LoVo (cell line): ENCODE measurements at regions not wholly inside any gene's neighbourhood (a gene's known extent, or its start where the extent isn't known, plus 50 kb on each side); places are given as distances from the start of the nearest gene placed in this dataset.

Experiments used
- DNase-seq: peaks from one replicate; pipeline ENCODE4 v3.0.0-alpha.2; 2016; ENCODE audit warnings: low spot score

DNA sequence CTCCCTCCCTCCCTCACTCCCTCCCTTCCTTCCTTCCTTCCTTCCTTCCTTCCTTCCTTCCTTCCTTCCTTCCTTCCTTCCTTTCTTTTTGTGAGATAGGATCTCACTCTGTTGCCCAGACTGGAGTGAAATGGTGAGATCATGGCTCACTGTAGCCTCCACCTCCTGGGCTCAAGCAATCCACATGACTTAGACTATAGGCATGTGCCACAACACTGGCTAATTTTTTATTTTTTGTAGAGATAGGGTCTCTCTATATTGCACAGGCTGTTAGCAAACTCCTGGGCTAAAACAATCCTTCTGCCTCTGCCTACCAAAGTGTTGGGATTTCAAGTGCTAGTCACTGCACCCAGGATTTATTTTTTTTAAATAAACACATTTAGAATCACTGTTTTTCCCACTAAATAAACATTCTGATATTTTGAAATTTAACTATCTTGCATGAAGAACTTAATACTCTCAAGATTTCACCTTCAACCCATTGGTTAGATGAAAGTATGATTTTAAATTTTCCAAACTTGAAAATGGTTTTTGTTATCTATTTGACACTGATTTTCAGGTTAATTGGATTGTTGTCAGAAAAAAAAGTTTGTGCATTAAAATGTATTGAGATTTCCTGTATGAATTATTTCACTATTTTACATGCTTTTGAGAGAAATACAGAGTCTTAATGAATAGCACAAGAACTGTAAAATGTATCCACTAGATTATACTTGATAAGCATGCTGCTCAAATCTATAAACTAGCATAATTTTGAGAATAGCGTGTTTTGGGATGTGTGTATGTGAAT is 745.1 kb downstream of the TSN start:
- no peak for DNase-seq

- no peak for DNase-seq
Observed at GRCh38 chr2:122506620-122507019, 751.2 kb downstream of the TSN start.

DNA sequence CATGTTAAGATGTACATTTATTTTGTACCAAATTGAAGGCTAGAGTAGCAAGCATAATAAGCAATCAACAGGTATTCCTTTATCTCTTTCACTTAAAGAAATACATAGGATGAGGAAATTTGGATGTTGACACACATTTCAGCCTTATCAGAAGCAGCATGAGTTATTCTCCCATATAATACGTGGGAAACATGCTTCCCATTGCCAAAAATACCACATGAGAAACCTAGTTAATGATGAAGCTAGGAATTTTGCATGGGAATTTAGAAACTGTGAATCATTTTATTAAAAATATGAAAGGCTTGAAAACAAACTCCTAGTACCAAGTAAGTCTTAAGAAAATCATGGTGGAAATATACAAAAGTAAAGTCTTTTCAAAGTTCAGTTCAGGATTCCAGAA is 751.8 kb downstream of the TSN start:
- DNase-seq, result no peak

- no peak for DNase-seq
Observed at GRCh38 chr2:122512091-122512490, 756.6 kb downstream of the TSN start.

- no peak for DNase-seq
Observed at GRCh38 chr2:122514451-122514996, 759.1 kb downstream of the TSN start.

DNA sequence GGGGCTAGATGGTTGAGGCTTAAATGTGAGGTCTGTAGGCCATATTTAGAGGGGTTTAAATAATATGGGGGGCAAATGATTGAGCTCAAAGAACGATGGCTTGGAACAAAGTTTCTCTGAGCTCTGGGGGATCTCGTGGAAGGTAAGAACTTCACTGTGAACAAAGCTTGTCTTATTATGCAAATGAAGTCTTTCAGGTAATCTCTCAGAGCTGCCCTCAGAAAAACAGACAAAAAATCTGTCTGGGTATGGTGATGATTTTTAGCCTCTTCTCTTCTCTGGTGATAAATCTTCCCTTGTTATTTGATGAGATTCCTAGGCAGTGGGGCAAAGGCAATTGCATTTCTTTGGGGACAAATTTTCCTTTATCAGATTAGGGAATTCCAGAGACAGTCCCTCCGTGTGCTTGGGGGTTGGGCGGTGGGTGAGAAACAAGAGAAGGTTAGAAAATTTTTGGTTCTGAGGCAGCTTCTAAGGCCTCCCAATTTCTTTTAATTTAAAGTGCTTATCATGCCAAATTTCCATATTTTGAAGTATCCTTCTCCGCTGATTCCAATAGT is 760.4 kb downstream of the TSN start:
- no peak for DNase-seq

GRCh38 chr2:122516775-122517174 is 761.3 kb downstream of the TSN start:
- DNase-seq, result no peak

DNA sequence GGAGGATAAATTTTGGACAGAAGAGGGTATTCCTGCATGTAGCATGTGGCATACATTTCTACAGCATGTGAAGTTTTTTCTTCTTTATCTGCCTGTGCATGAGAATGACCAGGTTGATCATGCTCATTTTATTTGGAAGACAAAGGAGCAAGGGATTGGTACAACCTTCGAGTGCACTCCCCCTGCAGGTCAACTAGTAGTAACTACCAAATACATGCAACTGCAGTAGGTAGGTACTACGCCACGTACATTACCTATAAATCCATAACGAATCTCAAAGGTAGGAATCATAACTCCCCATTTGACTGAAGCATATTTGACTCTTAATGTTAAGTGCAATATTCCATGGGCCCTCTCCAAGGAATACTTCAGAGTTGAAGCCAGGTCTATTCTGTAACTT is 763.9 kb downstream of the TSN start:
- no peak for DNase-seq

- DNase-seq, result no peak
Observed at GRCh38 chr2:122519821-122520611, 764.6 kb downstream of the TSN start.

DNA sequence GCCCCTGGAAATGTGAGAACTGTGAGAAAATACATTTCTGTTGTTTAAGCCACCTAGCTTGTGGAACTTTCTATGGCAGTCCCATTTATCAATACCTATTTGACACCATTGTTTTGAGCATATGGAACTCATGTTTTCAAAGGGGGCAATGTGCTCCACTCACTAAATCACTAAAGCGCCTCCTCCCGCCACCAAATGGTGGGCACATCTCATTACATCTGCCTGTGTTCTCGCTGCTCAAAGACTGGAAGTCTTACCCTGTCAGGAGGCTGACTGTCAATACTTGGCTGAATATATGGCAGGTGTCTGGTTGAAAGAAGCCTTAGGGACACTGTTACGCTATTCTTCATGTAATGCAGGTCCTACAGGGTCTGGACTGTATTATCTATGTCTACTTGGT is 767.7 kb downstream of the TSN start:
- no peak for DNase-seq

DNA sequence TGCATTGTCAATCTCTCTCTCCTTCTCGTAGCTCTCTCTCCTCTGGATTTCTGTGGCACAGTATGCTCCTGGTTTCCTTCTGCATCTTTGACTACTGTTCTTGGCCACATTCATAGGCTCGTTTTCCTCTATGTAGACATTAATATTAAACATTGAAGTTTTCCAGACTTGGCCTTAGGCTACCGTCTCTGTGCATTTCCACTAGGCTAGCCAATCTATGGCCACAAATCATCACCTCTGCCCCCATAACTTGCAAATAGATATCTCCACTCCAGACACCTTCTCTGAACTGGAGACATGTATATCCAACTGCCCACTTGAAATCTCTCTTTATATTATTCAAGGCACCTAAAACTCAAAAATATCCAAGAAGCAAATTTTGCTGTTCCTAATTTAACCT is 768.5 kb downstream of the TSN start:
- DNase-seq, result no peak

GRCh38 chr2:122525336-122525735 is 769.9 kb downstream of the TSN start:
- no peak for DNase-seq

- no peak for DNase-seq
Observed at GRCh38 chr2:122528061-122528460, 772.6 kb downstream of the TSN start.

DNA sequence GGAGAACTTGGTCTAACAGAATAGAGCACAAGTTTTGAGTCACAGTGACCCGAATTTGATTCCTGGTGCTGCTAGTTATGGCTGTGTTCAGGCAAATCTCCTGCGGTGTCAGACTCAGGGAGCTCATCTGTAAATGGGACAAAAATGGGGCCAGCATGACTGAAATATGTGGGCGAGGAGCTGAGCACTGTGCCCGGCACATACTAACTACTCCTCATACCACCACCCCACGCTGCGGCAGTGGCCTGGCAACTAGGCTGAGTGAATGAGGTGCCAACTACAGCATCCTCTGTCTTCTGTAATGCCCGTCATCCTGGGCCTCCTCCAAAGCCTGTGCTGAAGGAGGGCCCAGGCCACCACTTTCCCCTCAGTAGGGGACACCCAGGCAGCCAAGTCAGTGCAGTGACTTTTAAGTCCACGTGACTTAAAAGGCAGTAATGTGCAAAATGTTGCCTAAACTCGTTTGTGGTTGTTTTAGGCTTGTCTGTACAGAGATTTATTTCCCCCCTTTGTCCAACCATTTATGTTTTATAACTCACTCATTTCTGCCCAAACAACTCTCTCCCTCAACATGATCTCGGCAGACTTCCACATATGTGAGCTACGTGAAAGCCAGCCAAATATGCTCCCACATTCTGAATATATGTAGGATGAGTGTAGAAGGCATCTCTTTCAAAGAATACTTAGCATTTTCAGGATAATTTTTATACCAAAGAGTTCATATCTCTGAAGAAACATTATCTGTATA is 773.7 kb downstream of the TSN start:
- no peak for DNase-seq

GRCh38 chr2:122530814-122531213 is 775.4 kb downstream of the TSN start:
- DNase-seq, result no peak

- DNase-seq, result no peak
Observed at GRCh38 chr2:122531290-122532071, 776.0 kb downstream of the TSN start.

DNA sequence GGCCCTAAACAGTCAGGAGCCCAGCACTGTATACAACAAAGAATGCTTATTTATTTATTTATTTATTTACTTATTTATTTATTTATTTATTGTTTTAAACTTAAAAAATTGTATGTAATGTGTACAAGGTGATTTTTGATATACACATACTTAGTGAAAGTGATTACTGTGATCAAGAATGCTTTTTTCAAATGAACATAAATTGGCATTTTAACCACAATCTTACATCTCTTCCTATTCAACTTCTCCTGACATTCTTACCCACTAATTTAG is 776.6 kb downstream of the TSN start:
- DNase-seq, result no peak

DNA sequence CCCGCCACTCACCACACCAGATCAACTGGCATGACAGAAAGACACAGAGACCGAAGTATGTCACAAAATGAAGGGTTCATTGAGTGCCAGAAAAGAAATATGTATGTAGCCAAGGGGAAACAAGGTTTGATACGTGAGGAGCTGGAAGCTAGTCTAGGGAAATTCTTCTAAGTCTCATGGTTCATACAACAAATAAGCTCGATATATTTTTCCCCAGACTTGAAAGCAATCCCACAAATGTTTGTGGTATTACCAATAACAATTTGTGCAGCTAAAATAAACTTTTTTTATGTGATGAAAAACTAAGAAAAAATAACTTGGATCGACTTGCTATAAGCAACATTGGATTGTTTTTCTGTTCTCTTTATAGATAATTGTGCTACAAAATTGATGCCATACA is 777.0 kb downstream of the TSN start:
- no peak for DNase-seq

DNA sequence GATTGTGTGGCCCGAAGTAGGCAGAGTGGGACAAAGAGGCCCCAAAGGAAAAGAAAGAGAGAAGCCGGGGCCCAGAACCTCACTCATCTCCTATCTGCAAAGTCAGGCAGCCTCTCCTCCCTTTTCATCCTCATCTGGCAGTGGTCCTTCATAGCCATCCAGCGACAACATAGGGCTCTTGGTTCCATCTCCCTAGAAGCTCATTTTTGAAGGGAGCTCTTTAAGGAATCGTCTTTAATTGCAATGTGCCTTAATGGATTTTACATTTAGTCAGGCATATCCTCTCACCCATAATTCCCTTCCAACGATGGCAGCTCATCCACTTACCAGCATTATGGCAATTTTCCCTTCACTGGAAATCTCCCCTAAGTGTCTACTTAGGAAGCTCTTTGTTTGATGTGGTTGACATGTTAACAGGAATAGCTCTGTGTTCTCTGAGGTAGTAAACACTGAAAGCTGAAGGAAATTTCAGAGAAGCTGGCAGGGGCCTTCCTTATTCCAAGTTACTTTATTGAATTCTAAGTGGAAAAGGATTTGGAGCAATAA is 780.6 kb downstream of the TSN start:
- no peak for DNase-seq

GRCh38 chr2:122539311-122539710 is 783.9 kb downstream of the TSN start:
- no peak for DNase-seq

GRCh38 chr2:122539920-122540319 is 784.5 kb downstream of the TSN start:
- no peak for DNase-seq
